K562 (cell line): ENCODE measurements at regions not wholly inside any gene's neighbourhood (a gene's known extent, or its start where the extent isn't known, plus 50 kb on each side); places are given as distances from the start of the nearest gene placed in this dataset.

ENCODE experiments used
- ATAC-seq: fragments of 200-7000 bp; cut with Tn5 transposase; 3 replicates; pipeline ENCODE4 v1.9.1; 2020; ENCODE audit warnings: moderate library complexity
- BruUV-seq: library from RNA; stranded (reverse); fragments of 400-500 nt; replicated peaks from 2 replicates; lab custom pipeline; 2021; lab: Mats Ljungman, UMichigan
- CTCF ChIA-PET: fragments of 300-600 bp; formaldehyde crosslinking; extraction: SDS; loops from one replicate; lab custom pipeline; 2021; ENCODE audit warnings: low intra/inter-chr PET ratio; lab: Yijun Ruan, JAX
- POLR2A ChIA-PET: fragments of 300-600, 350-650 bp; sonication (Branson Sonifier 250); formaldehyde crosslinking; extraction: SDS; loops from one replicate; lab custom pipeline; 2021; ENCODE audit warnings: antibody characterized with exemption, inconsistent platforms; lab: Yijun Ruan, JAX
- DNase-seq, 4 experiments: peaks; one replicate each; pipeline versions ENCODE4 v3.0.0 to v3.0.0-alpha.2; 2011 to 2018; ENCODE audit warnings: low spot score in 3 of 4, mixed read lengths in 3 of 4; ENCODE audit errors: extremely low read depth in 1 of 4
- FAIRE-seq: peaks from 2 replicates; lab custom pipeline; 2011; peaks lifted over from hg19 to GRCh38; lab: Jason Lieb, UNC
- H2AFZ ChIP-seq: 2 replicates; pipeline ENCODE4 v1.6.0; 2011; ENCODE audit warnings: low read depth, low read length, control low read depth, inconsistent platforms
- H3K27ac ChIP-seq: fragments of 200-600 bp; 3 replicates; pipeline ENCODE4 v1.8.0; 2011; ENCODE audit warnings: low read depth, mild to moderate bottlenecking, control low read depth, inconsistent platforms, low read length, moderate library complexity, mixed read lengths; ENCODE audit errors: extremely low read depth
- H3K27me3 ChIP-seq, 2 experiments: fragments of 300-600 bp in 1 of 2; 2 replicates in 1 of 2; 3 replicates in 1 of 2; pipeline versions ENCODE4 v1.6.0 to v1.8.0; 2011; ENCODE audit warnings: inconsistent platforms in 2 of 2, low read length in 2 of 2, mild to moderate bottlenecking in 1 of 2, mixed read lengths in 1 of 2, moderate library complexity in 1 of 2; ENCODE audit not compliant: control insufficient read depth in 2 of 2, insufficient read depth in 2 of 2
- H3K36me3 ChIP-seq: fragments of 300-600 bp; 3 replicates; pipeline ENCODE4 v1.8.0; 2011; ENCODE audit warnings: mild to moderate bottlenecking, low read length, inconsistent platforms; ENCODE audit not compliant: control insufficient read depth, insufficient read depth
- H3K4me1 ChIP-seq, 2 experiments: fragments of 200-600 bp in 1 of 2; replicated peaks in 1 of 2; 2 replicates in 1 of 2; 3 replicates in 1 of 2; pipeline versions ENCODE4 v1.5.1 to v1.8.0; 2011; ENCODE audit warnings: inconsistent platforms in 2 of 2, low read length in 2 of 2, mild to moderate bottlenecking in 1 of 2, mixed read lengths in 1 of 2, moderate library complexity in 1 of 2; ENCODE audit not compliant: control insufficient read depth in 2 of 2, insufficient read depth in 2 of 2
- H3K4me2 ChIP-seq: 2 replicates; pipeline ENCODE4 v1.6.1; 2011; ENCODE audit warnings: low read length, control low read depth, inconsistent platforms, mixed read lengths; ENCODE audit not compliant: insufficient read depth
- H3K4me3 ChIP-seq: fragments of 200-600 bp; sonication (generic), shearing (Covaris generic); 2 replicates; pipeline ENCODE4 v1.5.1; 2016; ENCODE audit warnings: control low read depth, inconsistent platforms
- H3K79me2 ChIP-seq: fragments of 200-600 bp; 3 replicates; pipeline ENCODE4 v1.8.0; 2011; ENCODE audit warnings: low read length, inconsistent platforms; ENCODE audit not compliant: control insufficient read depth, insufficient read depth
- H3K9ac ChIP-seq, 2 experiments: 2 replicates each; pipeline versions ENCODE4 v1.6.0 to v1.6.1; 2011; ENCODE audit warnings: low read depth in 2 of 2, low read length in 2 of 2, control low read depth in 1 of 2, inconsistent platforms in 1 of 2, mild to moderate bottlenecking in 1 of 2, mixed read lengths in 1 of 2; ENCODE audit not compliant: insufficient read depth in 1 of 2
- H3K9me1 ChIP-seq: one replicate; pipeline ENCODE4 v1.6.0; 2011; ENCODE audit warnings: inconsistent platforms, mild to moderate bottlenecking, low read length, moderate library complexity; ENCODE audit not compliant: control insufficient read depth, insufficient read depth
- H3K9me3 ChIP-seq: replicated peaks from 2 replicates; pipeline ENCODE4 v1.5.1; 2011; ENCODE audit warnings: low read depth, low read length, inconsistent platforms; ENCODE audit not compliant: control insufficient read depth, insufficient read depth
- H4K20me1 ChIP-seq: replicated peaks from 2 replicates; pipeline ENCODE4 v1.6.1; 2011; ENCODE audit warnings: low read length, inconsistent platforms, mixed read lengths; ENCODE audit not compliant: control insufficient read depth, insufficient read depth
- ARNT ChIP-seq, 2 experiments: fragments of 450-650 bp; IDR thresholded peaks; 2 replicates each; pipeline ENCODE4 v1.6.1; 2016; ENCODE audit warnings: mild to moderate bottlenecking in 1 of 2
- BCOR ChIP-seq: fragments of 450-650 bp; IDR thresholded peaks from 2 replicates; pipeline ENCODE4 v1.6.1; 2016
- ETS2 ChIP-seq: IDR thresholded peaks from 2 replicates; pipeline ENCODE4 v1.6.1; 2016; ENCODE audit warnings: borderline replicate concordance, missing genetic modification characterization, mild to moderate bottlenecking, moderate library complexity, missing compliant biosample characterization; ENCODE audit not compliant: poor library complexity, severe bottlenecking
- FOXJ3 ChIP-seq: sonication (generic); formaldehyde crosslinking; IDR thresholded peaks from 2 replicates; pipeline ENCODE4 v1.4.0; 2020; ENCODE audit warnings: mild to moderate bottlenecking, missing genetic modification reagents
- FOXK1 ChIP-seq: sonication (generic); formaldehyde crosslinking; IDR thresholded peaks from 2 replicates; pipeline ENCODE4 v1.8.0; 2022; ENCODE audit warnings: missing genetic modification reagents, mild to moderate bottlenecking, borderline replicate concordance
- HDAC8 ChIP-seq: fragments of 450-650 bp; IDR thresholded peaks from 2 replicates; pipeline ENCODE4 v1.6.1; 2016; ENCODE audit warnings: mild to moderate bottlenecking, missing genetic modification characterization, moderate library complexity, missing compliant biosample characterization
- MED1 ChIP-seq: sonication (generic); formaldehyde crosslinking; IDR thresholded peaks from 2 replicates; pipeline ENCODE4 v1.8.1; 2023; ENCODE audit warnings: missing genetic modification reagents, borderline replicate concordance
- MLLT1 ChIP-seq, 2 experiments: fragments of 450-650 bp; IDR thresholded peaks; 2 replicates each; pipeline ENCODE4 v1.6.1; 2016
- NFYB ChIP-seq: IDR thresholded peaks from 2 replicates; pipeline ENCODE4 v1.6.1; 2011; ENCODE audit warnings: mild to moderate bottlenecking, moderate library complexity; ENCODE audit not compliant: insufficient read length; ENCODE audit errors: extremely low read depth
- RAD51 ChIP-seq: fragments of 450-650 bp; IDR thresholded peaks from 2 replicates; pipeline ENCODE4 v1.7.1; 2016; ENCODE audit warnings: low read depth, mild to moderate bottlenecking, borderline replicate concordance
- TFE3 ChIP-seq: fragments of 450-650 bp; formaldehyde crosslinking; IDR thresholded peaks from 2 replicates; pipeline ENCODE4 v1.4.0; 2020; ENCODE audit warnings: mild to moderate bottlenecking, mixed read lengths
- TOE1 ChIP-seq, 2 experiments: fragments of 450-650 bp in 1 of 2; sonication (generic) in 1 of 2; formaldehyde crosslinking in 1 of 2; IDR thresholded peaks; 2 replicates each; pipeline versions ENCODE4 v1.7.1 to v1.8.0; 2016 to 2022; ENCODE audit warnings: borderline replicate concordance in 2 of 2, mild to moderate bottlenecking in 2 of 2, antibody characterized with exemption in 1 of 2, inconsistent platforms in 1 of 2, low read depth in 1 of 2, missing genetic modification reagents in 1 of 2, moderate library complexity in 1 of 2
- USF2 ChIP-seq: sonication (generic); formaldehyde crosslinking; IDR thresholded peaks from 2 replicates; pipeline ENCODE4 v1.5.0; 2020; ENCODE audit warnings: missing genetic modification reagents
- ZBTB33 ChIP-seq: sonication (generic); formaldehyde crosslinking; IDR thresholded peaks from 2 replicates; pipeline ENCODE4 v1.8.1; 2023; ENCODE audit warnings: mild to moderate bottlenecking, missing genetic modification reagents
- WGBS: fragments of 100-300 bp; shearing (Covaris generic); methylation state at CpG from one replicate; pipeline ENCODE4 v1.1.6; 2016; ENCODE audit warnings: low coverage, mixed read lengths; ENCODE audit not compliant: insufficient coverage; ENCODE audit errors: missing lambda C conversion rate; 5-methylcytosine and 5-hydroxymethylcytosine counted together
- in situ Hi-C: fragments of 300-500 bp; cut with MboI; formaldehyde crosslinking; loops from 4 replicates; pipeline ENCODE4 v1.15.0; 2018; ENCODE audit warnings: inconsistent platforms, mixed read lengths
- intact Hi-C: fragments of 100-400 bp; cut with micrococcal nuclease; formaldehyde crosslinking; loops from 2 replicates; pipeline ENCODE4 v1.14.2; 2022

GRCh38 chr20:60107621-60108390 lies 149.6 kb downstream of the CDH26 start:
- CTCF ChIA-PET = no interaction called here
- no peaks in the 10 kb centered on the region for H3K4me1 ChIP-seq
- no peak for FAIRE-seq

More at GRCh38 chr20:60107621-60108390, 149.6 kb downstream of the CDH26 start:
- ATAC-seq (peak; percentile 53), DNase-seq (peak in 3 of 4 experiments; percentile 16 to 24 (median 22))
- Histone ChIP-seq H3K9me3 (no peaks in the 10 kb centered on the region), H3K9me1 (no peaks in the 10 kb centered on the region), H3K27ac (no peak overlapping the region), H4K20me1 (no peaks in the 10 kb centered on the region), H2AFZ (no peak overlapping the region), H3K79me2 (no peaks in the 10 kb centered on the region), H3K4me3 (no peak overlapping the region), H3K9ac (no peak overlapping the region), H3K27me3 (peaks cover 0 to 9% of the 10 kb centered on the region in 2 experiments; a peak in 1 of 5 replicates)
- in situ Hi-C loops = no loop called here
- no TSS peak for BruUV-seq
- POLR2A ChIA-PET = no interaction called here
- intact Hi-C loops = no loop called here
- TF ChIP-seq ETS2 (tag) = no peak
- peak; percentile 32; the same call in 1 of the 2 replicates for TF ChIP-seq TOE1 (IDR thresholded peaks at IDR 0.05; ENCODE audit: borderline replicate concordance)
- TF ChIP-seq TOE1 (CRISPR knock-in tag; IDR thresholded peaks at IDR 0.05; ENCODE audit: borderline replicate concordance, low read depth) = no peak
- no peak for TF ChIP-seq MED1 (CRISPR knock-in tag)
- no peak for TF ChIP-seq MLLT1 (IDR thresholded peaks at IDR 0.05)
- no peak for TF ChIP-seq HDAC8 (tag)
- no peak for TF ChIP-seq BCOR
- TF ChIP-seq ZBTB33 (CRISPR knock-in tag) = no peak
- TF ChIP-seq RAD51 = peak; percentile 61
- peak; percentile 14 for TF ChIP-seq NFYB
- no peak for TF ChIP-seq FOXJ3 (CRISPR knock-in tag)
- TF ChIP-seq FOXK1 (CRISPR knock-in tag) = no peak
- no peak for TF ChIP-seq ARNT (IDR thresholded peaks at IDR 0.05)
- TF ChIP-seq TFE3 = peak; percentile 43; the same call in 1 of the 2 replicates
- peak; percentile 78 for TF ChIP-seq USF2 (CRISPR knock-in tag)
- TF ChIP-seq, all 486 proteins: peak for 5
- WGBS = 2% methylated on average over 10 of the region's 10 CpGs
- Histone ChIP-seq H3K36me3 (no peaks in the 10 kb centered on the region), H3K4me2 (no peak overlapping the region)
